NB4 (cell line): ENCODE measurements at regions not wholly inside any gene's neighbourhood (a gene's known extent, or its start where the extent isn't known, plus 50 kb on each side); places are given as distances from the start of the nearest gene placed in this dataset.

Source experiments
- DNase-seq: peaks from one replicate; pipeline ENCODE4 v3.0.0; 2010; ENCODE audit warnings: low read depth
- H3K4me3 ChIP-seq: one replicate; pipeline ENCODE4 v1.5.1; 2011; ENCODE audit warnings: mild to moderate bottlenecking, low read depth, low read length, moderate library complexity
- MAX ChIP-seq: IDR thresholded peaks from 2 replicates; pipeline ENCODE4 v1.6.1; 2011; ENCODE audit warnings: low read depth, low read length
- MYC ChIP-seq: IDR thresholded peaks from 2 replicates; pipeline ENCODE4 v1.6.1; 2011; ENCODE audit warnings: low read depth, low read length
- POLR2A ChIP-seq: IDR thresholded peaks from 2 replicates; pipeline ENCODE4 v1.6.1; 2011; ENCODE audit warnings: mild to moderate bottlenecking; ENCODE audit not compliant: insufficient read length; ENCODE audit errors: extremely low read depth
- TF ChIP-seq, protein P1 (sequence below): IDR thresholded peaks from one replicate; pipeline ENCODE4 v1.5.1; 2012; ENCODE audit warnings: low read depth, low read length

DNA sequence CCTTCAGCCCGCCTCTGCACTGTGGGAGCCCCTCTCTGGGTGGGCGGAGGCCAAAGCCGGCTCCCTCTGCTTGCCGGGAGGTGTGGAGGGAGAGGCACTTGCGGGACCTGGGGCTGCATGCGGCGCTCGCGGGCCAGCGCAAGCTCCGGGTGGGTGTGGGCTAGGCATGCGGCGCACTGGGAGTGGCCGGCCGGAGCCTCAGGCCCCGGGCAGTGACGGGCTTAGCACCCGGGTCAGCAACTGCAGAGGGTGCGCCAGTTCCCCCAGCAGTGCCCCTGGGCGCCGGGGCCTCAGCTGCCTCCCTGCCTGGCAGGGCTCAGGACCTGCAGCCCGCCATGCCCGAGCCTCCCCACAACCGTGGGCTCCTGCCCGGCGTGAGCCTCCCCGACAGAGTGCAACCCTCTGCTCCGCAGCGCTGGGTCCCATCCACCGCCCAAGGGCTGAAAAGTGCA lies 98.9 kb upstream of the POU1F1 start:
- no peak overlapping the region for H3K4me3 ChIP-seq
- DNase-seq = no peak
- no peak for TF ChIP-seq MAX
- TF ChIP-seq MYC = no peak
- TF ChIP-seq POLR2A = no peak
- TF ChIP-seq, protein P1, sequence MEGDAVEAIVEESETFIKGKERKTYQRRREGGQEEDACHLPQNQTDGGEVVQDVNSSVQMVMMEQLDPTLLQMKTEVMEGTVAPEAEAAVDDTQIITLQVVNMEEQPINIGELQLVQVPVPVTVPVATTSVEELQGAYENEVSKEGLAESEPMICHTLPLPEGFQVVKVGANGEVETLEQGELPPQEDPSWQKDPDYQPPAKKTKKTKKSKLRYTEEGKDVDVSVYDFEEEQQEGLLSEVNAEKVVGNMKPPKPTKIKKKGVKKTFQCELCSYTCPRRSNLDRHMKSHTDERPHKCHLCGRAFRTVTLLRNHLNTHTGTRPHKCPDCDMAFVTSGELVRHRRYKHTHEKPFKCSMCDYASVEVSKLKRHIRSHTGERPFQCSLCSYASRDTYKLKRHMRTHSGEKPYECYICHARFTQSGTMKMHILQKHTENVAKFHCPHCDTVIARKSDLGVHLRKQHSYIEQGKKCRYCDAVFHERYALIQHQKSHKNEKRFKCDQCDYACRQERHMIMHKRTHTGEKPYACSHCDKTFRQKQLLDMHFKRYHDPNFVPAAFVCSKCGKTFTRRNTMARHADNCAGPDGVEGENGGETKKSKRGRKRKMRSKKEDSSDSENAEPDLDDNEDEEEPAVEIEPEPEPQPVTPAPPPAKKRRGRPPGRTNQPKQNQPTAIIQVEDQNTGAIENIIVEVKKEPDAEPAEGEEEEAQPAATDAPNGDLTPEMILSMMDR = no peak

- TF ChIP-seq MYC = no peak
- TF ChIP-seq, protein P1 = no peak
- no peak for TF ChIP-seq MAX
- no peak for TF ChIP-seq POLR2A
- DNase-seq = no peak
- no peak overlapping the region for H3K4me3 ChIP-seq
These were observed 93.6 kb upstream of the POU1F1 start for GRCh38 chr3:87370007-87370406.

GRCh38 chr3:87367736-87368135 lies 91.4 kb upstream of the POU1F1 start:
- no peak for TF ChIP-seq MAX
- TF ChIP-seq MYC = no peak
- TF ChIP-seq, protein P1 = no peak
- no peak for TF ChIP-seq POLR2A

DNA sequence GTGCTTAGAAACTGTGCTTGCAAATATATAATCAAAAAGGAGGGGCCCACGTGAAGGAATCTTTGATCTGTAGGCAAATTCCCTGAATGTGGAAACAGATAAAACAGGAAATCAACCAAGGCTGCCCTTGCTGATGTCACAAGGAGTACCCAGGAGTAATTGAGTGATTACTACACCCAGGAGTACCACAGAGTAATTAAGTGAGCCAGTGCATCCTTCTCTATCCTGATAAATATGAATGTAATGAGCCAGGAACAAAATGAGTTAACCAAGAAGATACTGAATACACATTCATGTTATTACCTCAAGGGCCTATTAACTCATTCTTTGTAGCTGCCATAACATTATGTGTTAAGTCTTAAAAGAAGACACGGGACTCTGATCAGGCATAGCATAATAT lies 87.3 kb upstream of the POU1F1 start:
- no peak for TF ChIP-seq MYC
- TF ChIP-seq POLR2A = no peak
- TF ChIP-seq MAX = no peak
- TF ChIP-seq, protein P1 = no peak
- DNase-seq = no peak

More at GRCh38 chr3:87367736-87368135, 91.4 kb upstream of the POU1F1 start:
- H3K4me3 ChIP-seq = no peak overlapping the region
- no peak for DNase-seq

DNA sequence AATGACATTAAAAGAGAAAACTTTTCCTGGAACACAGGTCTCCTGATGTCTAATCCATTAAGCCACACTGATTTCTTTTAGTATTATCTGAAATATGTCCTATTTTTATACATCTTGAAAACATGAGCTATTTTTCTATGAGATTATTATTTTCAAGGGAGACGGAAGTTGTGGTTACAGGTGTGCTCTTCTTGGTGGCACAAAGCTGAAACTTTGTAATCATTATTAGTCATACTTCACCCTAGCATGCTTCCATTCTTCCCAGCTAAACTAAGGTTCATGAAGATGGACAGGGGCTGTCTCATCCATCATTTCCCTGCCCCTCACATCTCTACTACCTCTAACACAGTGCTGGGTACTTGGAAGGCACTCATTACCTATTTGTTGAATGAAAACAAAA lies 85.6 kb upstream of the POU1F1 start:
- DNase-seq = no peak
- no peak overlapping the region for H3K4me3 ChIP-seq
- no peak for TF ChIP-seq POLR2A
- TF ChIP-seq MYC = no peak
- no peak for TF ChIP-seq MAX
- TF ChIP-seq, protein P1 = no peak

More for the DNA sequence above, 87.3 kb upstream of the POU1F1 start:
- H3K4me3 ChIP-seq = no peak overlapping the region
